Ectodermal cell (in vitro differentiated cells): ENCODE measurements at regions not wholly inside any gene's neighbourhood (a gene's known extent, or its start where the extent isn't known, plus 50 kb on each side); places are given as distances from the start of the nearest gene placed in this dataset.

Experiments used
- H3K27ac ChIP-seq: 2 replicates; pipeline ENCODE4 v1.7.0; 2013; ENCODE audit warnings: mild to moderate bottlenecking, low read depth, low read length; ENCODE audit not compliant: insufficient read depth, poor library complexity, severe bottlenecking
- H3K27me3 ChIP-seq: 2 replicates; pipeline ENCODE4 v1.7.0; 2013; ENCODE audit warnings: mild to moderate bottlenecking, low read length; ENCODE audit not compliant: insufficient read depth, control insufficient read depth, poor library complexity, severe bottlenecking
- H3K36me3 ChIP-seq: one replicate; pipeline ENCODE4 v1.7.0; 2013; ENCODE audit warnings: low read length; ENCODE audit not compliant: control insufficient read depth, insufficient read depth
- H3K4me1 ChIP-seq: one replicate; pipeline ENCODE4 v1.7.0; 2013; ENCODE audit warnings: low read length; ENCODE audit not compliant: control insufficient read depth, insufficient read depth
- H3K4me3 ChIP-seq: 2 replicates; pipeline ENCODE4 v1.7.0; 2013; ENCODE audit warnings: low read depth, low read length, control low read depth; ENCODE audit not compliant: insufficient read depth
- H3K9me3 ChIP-seq: 2 replicates; pipeline ENCODE4 v1.7.0; 2013; ENCODE audit warnings: mild to moderate bottlenecking, low read length, moderate library complexity; ENCODE audit not compliant: control insufficient read depth
- WGBS, 2 experiments: methylation state at CpG; one replicate each; pipeline ENCODE4 v1.1.7; 2013; ENCODE audit warnings: missing lambda C conversion rate in 2 of 2; 5-methylcytosine and 5-hydroxymethylcytosine counted together

GRCh38 chr21:28725396-28725795 is 267.3 kb downstream of the LTN1 start:
- Histone ChIP-seq H3K27me3 (no peaks in the 10 kb centered on the region), H3K4me3 (no peak overlapping the region), H3K9me3 (no peaks in the 10 kb centered on the region), H3K27ac (no peak overlapping the region), H3K4me1 (no peaks in the 10 kb centered on the region), H3K36me3 (no peaks in the 10 kb centered on the region)
- 82 to 100% methylated on average over 1 of the region's 1 CpG for WGBS, 2 experiments

GRCh38 chr21:28723646-28724045 is 269.0 kb downstream of the LTN1 start:
- Histone ChIP-seq H3K27ac (no peak overlapping the region), H3K4me1 (no peaks in the 10 kb centered on the region), H3K4me3 (no peak overlapping the region), H3K36me3 (no peaks in the 10 kb centered on the region), H3K9me3 (no peaks in the 10 kb centered on the region), H3K27me3 (no peaks in the 10 kb centered on the region)
- WGBS, 2 experiments: 93 to 98% methylated on average over 5 of the region's 5 CpGs

DNA sequence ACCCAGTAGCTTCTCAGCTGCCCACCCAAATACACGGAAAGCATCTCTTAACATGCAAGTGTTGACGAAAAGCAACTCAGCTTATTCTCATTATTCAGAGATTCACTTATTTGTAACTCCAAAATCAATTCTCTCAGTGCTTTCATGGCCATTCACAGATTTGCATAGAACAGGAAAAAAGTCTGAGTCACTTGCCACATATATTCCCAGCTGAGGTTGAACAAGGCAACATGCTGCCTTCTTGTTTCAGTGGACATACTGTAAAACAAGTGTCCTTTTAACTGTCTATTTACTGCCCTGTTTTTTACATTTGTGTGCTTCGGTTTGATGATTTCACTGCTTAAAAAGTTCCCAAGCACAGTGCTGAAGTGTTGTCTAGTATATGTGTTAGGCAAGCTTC is 273.0 kb downstream of the LTN1 start:
- Histone ChIP-seq H3K4me3 (no peak overlapping the region), H3K27me3 (no peaks in the 10 kb centered on the region), H3K9me3 (no peaks in the 10 kb centered on the region), H3K4me1 (no peaks in the 10 kb centered on the region), H3K27ac (no peak overlapping the region), H3K36me3 (no peaks in the 10 kb centered on the region)
- WGBS, 2 experiments: 89 to 96% methylated on average over 3 of the region's 3 CpGs

DNA sequence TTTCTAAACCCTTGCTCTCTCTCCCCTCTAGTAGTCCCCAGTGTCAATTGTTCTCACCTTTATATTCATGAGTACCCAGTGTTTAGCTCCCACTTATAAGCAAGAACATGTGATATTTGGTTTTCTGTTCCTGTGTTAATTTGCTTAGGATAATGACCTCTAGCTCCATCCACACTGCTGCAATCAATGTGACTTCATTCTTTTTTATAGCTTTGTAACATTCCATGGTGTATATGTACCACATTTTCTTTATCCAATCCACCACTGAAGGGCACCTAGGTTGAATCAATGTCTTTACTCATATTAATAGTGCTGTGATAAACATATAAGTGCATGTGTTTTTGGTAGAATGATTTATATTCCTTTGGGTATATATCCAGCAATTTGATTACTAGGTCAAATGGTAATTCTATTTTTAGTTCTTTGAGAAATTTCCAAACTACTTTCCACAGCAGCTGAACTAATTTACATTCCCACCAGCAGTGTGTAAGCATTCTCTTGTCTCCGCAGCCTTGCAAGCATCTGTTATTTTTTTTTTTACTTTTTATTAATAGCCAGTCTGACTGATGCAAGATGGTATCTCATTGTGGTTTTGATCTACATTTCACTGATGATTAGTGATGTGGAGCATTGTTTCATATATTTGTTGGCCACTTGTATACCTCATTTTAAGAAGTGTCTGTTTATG is 277.8 kb downstream of the LTN1 start:
- Histone ChIP-seq H3K4me3 (no peak overlapping the region), H3K27ac (no peak overlapping the region), H3K27me3 (no peaks in the 10 kb centered on the region), H3K4me1 (no peaks in the 10 kb centered on the region), H3K9me3 (no peaks in the 10 kb centered on the region), H3K36me3 (no peaks in the 10 kb centered on the region)
- WGBS, 2 experiments: 83% methylated on average over 1 of the region's 1 CpG; no CpG with 5 or more reads in 1 of the 2 experiments

DNA sequence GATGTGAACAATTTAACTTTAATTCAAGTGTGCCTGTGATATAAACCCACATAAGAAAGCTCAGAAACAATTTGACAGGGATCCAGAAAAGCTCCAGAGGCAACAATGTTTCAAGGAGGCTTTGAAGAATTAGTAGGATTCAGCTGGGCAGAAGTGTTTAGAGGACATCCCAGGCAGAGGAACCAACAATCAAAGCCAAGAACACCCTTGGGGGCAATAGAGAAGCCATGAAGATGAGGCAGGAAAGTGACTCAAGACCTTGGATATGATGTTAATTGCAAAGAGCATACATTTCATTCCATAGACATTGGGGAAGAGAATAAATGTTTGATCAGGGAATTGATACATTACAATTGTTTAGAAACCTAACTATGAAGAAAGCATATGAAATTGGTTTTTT is 280.3 kb downstream of the LTN1 start:
- Histone ChIP-seq H3K27ac (no peak overlapping the region), H3K36me3 (no peaks in the 10 kb centered on the region), H3K4me3 (no peak overlapping the region), H3K27me3 (no peaks in the 10 kb centered on the region), H3K9me3 (no peaks in the 10 kb centered on the region), H3K4me1 (no peaks in the 10 kb centered on the region)

- no peaks in the 10 kb centered on the region for H3K27me3 ChIP-seq
- no peaks in the 10 kb centered on the region for H3K4me1 ChIP-seq
- 92 to 93% methylated on average over 4 of the region's 4 CpGs for WGBS, 2 experiments
- no peaks in the 10 kb centered on the region for H3K36me3 ChIP-seq
- H3K9me3 ChIP-seq: no peaks in the 10 kb centered on the region
- no peak overlapping the region for H3K27ac ChIP-seq
- no peak overlapping the region for H3K4me3 ChIP-seq
Measured at GRCh38 chr21:28705616-28706015, 287.1 kb downstream of the LTN1 start.

- Histone ChIP-seq H3K4me3 (no peak overlapping the region), H3K9me3 (no peaks in the 10 kb centered on the region), H3K27ac (no peak overlapping the region), H3K36me3 (no peaks in the 10 kb centered on the region), H3K4me1 (no peaks in the 10 kb centered on the region), H3K27me3 (no peaks in the 10 kb centered on the region)
- WGBS, 2 experiments: 91 to 97% methylated on average over 5 of the region's 5 CpGs
Measured at GRCh38 chr21:28704746-28705145, 287.9 kb downstream of the LTN1 start.

DNA sequence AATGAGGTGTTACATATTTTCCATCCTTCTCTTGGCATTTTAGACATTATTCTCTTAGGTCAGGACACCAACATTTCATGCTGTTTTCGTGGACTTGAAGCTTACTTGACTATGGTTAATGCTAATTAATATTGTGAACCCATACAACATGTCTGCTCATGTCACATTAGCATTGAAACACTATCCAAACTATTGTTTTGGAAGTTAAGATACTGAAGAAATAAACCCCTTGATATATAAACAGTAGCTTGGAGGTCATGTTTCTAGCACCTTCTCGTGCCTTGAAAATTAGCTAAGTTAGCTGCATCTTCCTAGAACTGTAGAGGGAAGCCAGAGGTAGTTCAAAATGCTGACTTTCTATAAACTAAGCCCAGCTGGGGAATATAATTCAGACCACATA is 288.8 kb downstream of the LTN1 start:
- 88 to 96% methylated on average over 1 to 2 of the region's 2 CpGs for WGBS, 2 experiments
- H3K4me3 ChIP-seq: no peak overlapping the region
- H3K27ac ChIP-seq: no peak overlapping the region
- no peaks in the 10 kb centered on the region for H3K4me1 ChIP-seq
- H3K36me3 ChIP-seq: no peaks in the 10 kb centered on the region
- H3K9me3 ChIP-seq: no peaks in the 10 kb centered on the region
- no peaks in the 10 kb centered on the region for H3K27me3 ChIP-seq

DNA sequence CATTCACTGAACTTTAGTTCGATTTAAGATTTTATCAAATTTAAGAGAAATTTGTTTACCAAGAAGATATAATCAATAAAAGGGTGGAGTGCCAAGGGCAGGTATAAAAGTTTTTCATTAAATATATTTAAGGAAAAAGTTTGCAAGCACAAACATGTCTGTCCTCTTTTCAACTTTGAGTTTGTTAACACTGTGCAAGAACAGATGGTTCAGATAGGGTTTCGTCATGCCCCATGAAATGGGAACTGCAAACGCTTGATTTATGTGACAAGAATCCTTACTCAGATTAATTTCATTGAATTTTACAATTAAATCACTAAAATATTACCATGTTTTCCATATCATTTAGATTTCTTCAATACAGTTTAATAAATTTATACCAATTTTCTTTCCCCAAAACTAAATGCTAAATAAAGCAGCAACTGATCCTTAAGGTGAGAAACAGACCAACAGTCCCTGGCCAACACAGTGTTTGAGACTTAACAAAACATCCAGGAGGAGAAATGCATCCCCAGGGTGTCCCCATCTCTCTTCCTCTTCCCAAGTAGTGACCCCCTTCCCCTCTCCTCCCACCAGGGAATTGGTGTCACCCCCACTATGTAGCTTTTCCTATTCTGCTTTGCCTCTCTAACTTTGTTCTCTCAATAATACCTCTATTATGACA is 292.9 kb downstream of the LTN1 start:
- no peaks in the 10 kb centered on the region for H3K4me1 ChIP-seq
- WGBS, 2 experiments: 96 to 97% methylated on average over 2 of the region's 3 CpGs
- H3K27ac ChIP-seq: no peak overlapping the region
- H3K36me3 ChIP-seq: no peaks in the 10 kb centered on the region
- no peaks in the 10 kb centered on the region for H3K27me3 ChIP-seq
- no peak overlapping the region for H3K4me3 ChIP-seq
- no peaks in the 10 kb centered on the region for H3K9me3 ChIP-seq

GRCh38 chr21:28699186-28699585 is 293.5 kb downstream of the LTN1 start:
- Histone ChIP-seq H3K9me3 (no peaks in the 10 kb centered on the region), H3K27ac (no peak overlapping the region), H3K36me3 (no peaks in the 10 kb centered on the region), H3K4me1 (no peaks in the 10 kb centered on the region), H3K27me3 (no peaks in the 10 kb centered on the region), H3K4me3 (no peak overlapping the region)
- 88 to 95% methylated on average over 1 of the region's 1 CpG for WGBS, 2 experiments
